Gastroesophageal sphincter (tissue), 3 donors: ENCODE measurements at regions not wholly inside any gene's neighbourhood (a gene's known extent, or its start where the extent isn't known, plus 50 kb on each side); places are given as distances from the start of the nearest gene placed in this dataset.

Experiments used
- CTCF ChIP-seq, 4 experiments: fragments of 200-600 bp in 2 of 4; fragments of 450-650 bp in 2 of 4; sonication (generic) in 1 of 4; IDR thresholded peaks; one replicate each; pipeline ENCODE4 v1.5.1; 2017 to 2019; ENCODE audit warnings: antibody characterized with exemption in 4 of 4, mild to moderate bottlenecking in 2 of 4, moderate library complexity in 2 of 4
- POLR2AphosphoS5 ChIP-seq: sonication (generic); formaldehyde crosslinking; IDR thresholded peaks from one replicate; pipeline ENCODE4 v1.6.1; 2017; ENCODE audit warnings: antibody characterized with exemption

GRCh38 chr2:225773148-225773547, 373.6 kb downstream of the NYAP2 start:
- TF ChIP-seq CTCF (IDR thresholded peaks at IDR 0.05) (no peak), POLR2AphosphoS5 (no peak)
